SKM-1 (cell line): ENCODE measurements at regions not wholly inside any gene's neighbourhood (a gene's known extent, or its start where the extent isn't known, plus 50 kb on each side); places are given as distances from the start of the nearest gene placed in this dataset.
"Not testable (repeated sequence)": the region's sequence is repeated elsewhere in the genome, so short reads cannot be mapped to it uniquely, and the experiment has no call there.

ENCODE experiments used
- DNase-seq: peaks from one replicate; lab custom pipeline; 2025; ENCODE audit not compliant: unreplicated experiment; lab: John Stamatoyannopoulos, UW

DNA sequence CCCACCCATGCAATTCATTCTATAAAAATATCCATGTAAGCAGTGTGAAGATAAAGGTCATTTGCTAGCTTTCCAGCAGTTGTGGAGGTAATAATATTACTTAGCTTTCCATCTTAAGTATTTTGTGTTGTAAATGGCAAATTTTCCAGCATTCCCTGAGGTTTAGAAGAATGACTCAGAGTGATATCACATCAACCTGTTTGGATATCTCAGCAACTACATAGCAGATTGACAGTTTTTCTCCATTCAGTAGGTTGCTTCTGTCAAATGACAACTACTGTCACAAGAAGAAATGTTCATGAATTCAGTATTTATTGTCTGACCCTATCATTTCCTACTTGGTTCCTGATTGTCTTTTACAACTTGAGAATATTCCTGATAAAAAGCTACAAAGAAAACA lies 434.9 kb upstream of the GALNTL6 start:
- no peak for DNase-seq

- no peak for DNase-seq
These were observed 436.5 kb upstream of the GALNTL6 start for GRCh38 chr4:171376724-171377123.

DNA sequence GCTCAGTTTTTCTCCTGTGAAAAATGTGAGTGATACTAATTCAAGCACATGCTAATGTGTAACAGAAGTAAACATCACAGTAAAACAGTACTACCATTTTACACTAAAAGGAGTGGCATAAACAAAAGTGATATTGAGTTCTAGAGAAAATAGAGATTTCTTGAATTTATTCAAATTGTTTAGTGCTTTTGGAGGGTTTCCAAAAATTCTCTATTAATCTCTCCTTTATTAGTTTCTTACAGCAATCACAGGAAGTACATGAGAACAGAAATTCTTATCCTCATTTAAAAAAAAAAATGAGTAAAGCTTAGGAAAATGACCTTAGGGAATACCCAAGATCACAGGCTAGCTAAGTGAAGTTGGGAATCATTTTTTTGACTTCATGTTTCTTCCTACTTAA lies 459.7 kb upstream of the GALNTL6 start:
- DNase-seq = no peak

DNA sequence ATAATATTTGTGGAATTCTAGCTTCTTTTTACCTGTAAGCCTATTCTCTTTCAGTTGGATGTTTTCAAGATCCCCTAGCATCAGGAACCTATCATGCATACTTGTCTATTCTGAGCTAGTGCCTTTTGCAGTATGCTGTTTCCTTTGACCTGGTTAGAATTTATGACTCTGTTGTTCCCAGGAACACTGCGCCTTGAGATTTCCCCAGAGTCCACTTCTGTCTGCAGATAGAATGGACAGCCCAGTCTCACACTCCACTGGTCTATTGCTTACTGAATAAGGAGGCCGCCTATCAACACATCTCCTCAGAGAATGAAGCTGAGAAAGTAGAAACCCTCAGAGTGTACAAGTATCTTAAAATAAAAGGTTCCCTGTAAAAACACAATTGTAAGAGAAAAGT lies 465.1 kb upstream of the GALNTL6 start:
- DNase-seq = no peak

DNA sequence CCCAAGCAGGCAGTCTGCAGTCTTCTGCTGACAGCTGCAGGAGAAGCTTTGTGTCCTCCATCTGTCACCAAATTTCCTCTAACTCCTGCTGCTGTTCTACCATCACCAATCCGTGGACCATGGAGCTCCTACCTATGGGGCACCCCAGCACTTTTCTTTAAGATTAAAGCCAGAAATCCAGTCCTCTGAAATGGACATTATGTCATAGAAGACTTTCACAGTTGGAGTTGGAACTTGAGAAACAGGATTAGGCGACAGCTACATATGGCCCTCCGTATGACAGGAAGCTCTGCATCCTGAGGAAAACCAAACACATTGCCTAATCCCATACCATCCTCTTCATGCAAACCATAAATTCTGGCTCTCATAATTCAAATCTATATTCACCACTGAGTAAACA lies 470.6 kb upstream of the GALNTL6 start:
- DNase-seq = no peak

DNA sequence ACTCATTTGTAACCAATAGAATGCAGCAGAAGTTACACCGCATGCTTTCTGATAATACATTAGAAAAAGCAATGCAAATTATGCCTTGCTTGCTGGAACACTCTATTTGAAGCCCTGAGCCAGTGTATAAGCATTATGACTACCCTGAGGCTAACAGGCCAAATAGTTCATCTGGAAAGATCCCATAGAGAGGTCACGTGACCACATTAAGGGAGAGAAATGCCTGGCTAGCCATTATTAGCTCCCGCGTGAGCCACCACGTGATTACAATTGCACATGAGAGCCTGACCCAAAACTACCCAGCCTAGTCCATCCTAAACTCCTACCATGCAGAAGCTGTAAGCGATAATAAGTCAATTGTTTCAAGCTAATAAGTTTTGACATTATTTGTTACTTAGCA lies 472.9 kb upstream of the GALNTL6 start:
- DNase-seq = no peak

DNA sequence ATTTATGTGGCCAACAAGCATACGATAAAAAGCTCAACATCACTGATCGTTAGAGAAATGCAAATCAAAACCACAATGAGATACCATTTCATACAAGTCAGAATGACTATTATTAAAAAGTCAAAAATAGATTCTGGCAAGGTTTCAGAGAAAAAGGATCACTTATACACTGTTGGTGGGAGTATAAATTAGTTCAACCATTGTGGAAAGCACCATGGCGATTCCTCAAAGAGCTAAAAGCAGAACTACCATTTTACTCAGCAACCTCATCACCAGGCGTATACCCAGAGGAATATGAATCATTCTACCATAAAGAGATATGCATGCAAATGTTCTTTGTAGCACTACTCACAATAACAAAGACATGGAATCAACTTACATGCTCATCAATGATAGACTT lies 478.7 kb upstream of the GALNTL6 start:
- DNase-seq = no peak

GRCh38 chr4:171308661-171309060 lies 504.5 kb upstream of the GALNTL6 start:
- DNase-seq = no peak

DNA sequence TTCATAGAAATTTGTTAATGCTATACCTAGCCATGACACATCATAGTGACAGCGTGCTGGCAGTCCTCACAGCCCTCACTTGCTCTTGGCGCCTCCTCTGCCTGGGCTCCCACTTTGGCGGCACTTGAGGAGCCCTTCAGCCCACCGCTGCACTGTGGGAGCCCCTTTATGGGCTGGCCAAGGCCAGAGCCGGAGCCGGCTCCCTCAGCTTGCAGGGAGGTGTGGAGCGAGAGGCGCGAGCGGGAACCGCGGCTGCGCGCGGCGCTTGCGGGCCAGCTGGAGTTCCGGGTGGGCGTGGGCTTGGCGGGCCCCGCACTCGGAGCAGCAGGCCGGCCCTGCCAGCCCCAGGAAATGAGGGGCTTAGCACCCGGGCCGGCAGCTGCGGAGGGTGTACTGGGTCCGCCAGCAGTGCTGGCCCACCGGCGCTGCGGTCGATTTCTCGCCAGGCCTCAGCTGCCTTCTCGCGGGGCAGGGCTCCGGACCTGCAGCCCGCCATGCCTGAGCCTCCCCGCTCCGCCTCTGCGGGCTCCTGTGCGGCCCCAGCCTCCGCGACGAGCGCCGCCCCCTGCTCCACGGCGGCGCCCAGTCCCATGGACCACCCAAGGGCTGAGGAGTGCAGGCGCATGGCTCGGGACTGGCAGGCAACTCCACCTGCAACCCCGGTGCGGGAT lies 515.0 kb upstream of the GALNTL6 start:
- DNase-seq = not testable (repeated sequence)

GRCh38 chr4:171288816-171289432 lies 524.3 kb upstream of the GALNTL6 start:
- no peak for DNase-seq

GRCh38 chr4:171281359-171281758 lies 531.8 kb upstream of the GALNTL6 start:
- no peak for DNase-seq

GRCh38 chr4:171279131-171279530 lies 534.1 kb upstream of the GALNTL6 start:
- DNase-seq = no peak

DNA sequence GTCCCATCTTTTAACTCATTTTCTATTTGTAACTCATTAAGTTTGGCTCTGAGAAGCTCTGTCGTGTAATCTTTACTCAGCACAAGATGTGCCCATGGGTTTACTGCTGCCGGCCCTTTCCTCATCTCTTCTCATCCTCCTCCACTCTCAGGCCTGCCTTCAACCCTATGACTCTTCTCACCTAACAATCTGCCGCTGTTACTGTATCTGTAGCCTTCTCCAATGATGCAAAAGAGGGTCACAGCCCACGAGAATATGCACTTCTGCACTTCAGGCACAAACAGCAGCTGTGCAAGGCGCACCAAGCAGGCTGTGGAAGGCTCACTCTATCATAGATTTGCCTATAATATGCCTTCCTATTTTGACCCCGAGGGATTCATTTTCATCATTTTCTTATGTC lies 546.5 kb upstream of the GALNTL6 start:
- DNase-seq = no peak

- no peak for DNase-seq
These were observed 547.9 kb upstream of the GALNTL6 start for GRCh38 chr4:171265190-171265818.

- DNase-seq = no peak
These were observed 557.0 kb upstream of the GALNTL6 start for GRCh38 chr4:171256223-171256622.

GRCh38 chr4:171246948-171247347 lies 566.3 kb upstream of the GALNTL6 start:
- no peak for DNase-seq

- DNase-seq = no peak
These were observed 570.4 kb upstream of the GALNTL6 start for GRCh38 chr4:171242831-171243230.

- DNase-seq = peak; percentile 57
These were observed 574.0 kb upstream of the GALNTL6 start for GRCh38 chr4:171239196-171239595.

- DNase-seq = peak; percentile 2
These were observed 577.7 kb upstream of the GALNTL6 start for GRCh38 chr4:171235521-171235920.

- not testable (repeated sequence) for DNase-seq
These were observed 583.9 kb upstream of the GALNTL6 start for GRCh38 chr4:171229354-171229753.

DNA sequence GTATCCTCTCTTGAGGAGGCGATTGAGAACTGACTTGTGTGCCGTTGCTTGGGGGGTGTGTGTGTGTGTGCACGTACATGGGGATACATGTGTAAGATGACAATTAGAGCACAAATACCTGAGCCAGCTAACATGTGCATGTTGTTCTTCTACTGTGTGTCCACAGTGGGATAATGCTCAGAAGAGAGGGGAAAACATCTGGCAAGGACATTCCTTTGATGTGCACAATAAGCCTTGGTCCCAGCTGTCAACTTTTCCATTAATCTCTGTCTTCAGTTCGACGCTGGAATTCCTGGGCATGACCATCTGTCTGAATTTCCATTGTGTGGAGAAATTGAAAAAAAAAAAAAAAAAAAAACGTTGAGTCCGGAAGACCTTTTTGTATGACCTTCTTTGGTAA lies 592.0 kb upstream of the GALNTL6 start:
- no peak for DNase-seq

GRCh38 chr4:171203425-171203824 lies 609.8 kb upstream of the GALNTL6 start:
- no peak for DNase-seq

DNA sequence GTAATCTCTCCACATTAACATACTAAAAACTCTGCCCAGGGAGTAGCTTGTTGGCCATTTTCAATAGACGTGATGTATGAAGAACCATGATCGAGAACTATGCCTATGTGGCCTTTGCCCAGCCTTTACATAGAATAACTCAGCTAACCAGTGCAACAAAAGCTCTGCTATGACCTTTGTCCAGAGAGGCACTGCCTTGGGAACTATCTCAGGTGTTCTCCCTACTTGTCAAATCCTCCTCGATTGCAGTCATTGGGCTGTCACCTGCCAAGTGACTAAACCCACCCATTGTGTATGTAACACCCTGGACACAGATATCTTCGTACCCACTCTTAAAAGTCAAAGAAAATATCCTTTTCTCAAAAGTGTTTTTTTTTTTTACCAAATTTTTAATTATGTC lies 610.3 kb upstream of the GALNTL6 start:
- DNase-seq = no peak
